ENCODE measurements at regions not wholly inside any gene's neighbourhood (a gene's known extent, or its start where the extent isn't known, plus 50 kb on each side); places are given as distances from the start of the nearest gene placed in this dataset.
"Not testable (repeated sequence)": the region's sequence is repeated elsewhere in the genome, so short reads cannot be mapped to it uniquely, and the experiment has no call there.

DNA sequence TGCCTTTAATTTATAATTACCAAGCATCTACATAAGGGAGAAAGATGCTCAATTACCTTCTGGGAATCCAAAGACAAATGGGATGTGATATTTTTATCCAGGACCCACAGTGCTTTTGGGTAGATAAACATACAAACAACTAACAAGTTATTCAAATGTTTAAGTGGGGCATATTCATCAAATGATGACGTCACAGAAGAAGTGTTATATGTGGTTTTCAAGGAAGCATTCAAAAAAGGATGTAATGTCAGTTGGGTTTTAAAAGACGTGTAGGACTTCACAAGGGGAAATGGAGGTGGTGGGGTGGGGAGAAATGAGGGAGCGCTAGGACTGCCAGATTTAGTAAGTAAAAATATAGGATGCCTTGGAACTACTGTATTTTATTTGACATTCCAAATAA is 915.9 kb downstream of the KCNA4 start:
- no peaks in the 10 kb centered on the region for H3K4me1 ChIP-seq (ENCODE audit: control insufficient read depth, insufficient read depth, low read length)
- no peak for DNase-seq (ENCODE audit: low read depth)

DNA sequence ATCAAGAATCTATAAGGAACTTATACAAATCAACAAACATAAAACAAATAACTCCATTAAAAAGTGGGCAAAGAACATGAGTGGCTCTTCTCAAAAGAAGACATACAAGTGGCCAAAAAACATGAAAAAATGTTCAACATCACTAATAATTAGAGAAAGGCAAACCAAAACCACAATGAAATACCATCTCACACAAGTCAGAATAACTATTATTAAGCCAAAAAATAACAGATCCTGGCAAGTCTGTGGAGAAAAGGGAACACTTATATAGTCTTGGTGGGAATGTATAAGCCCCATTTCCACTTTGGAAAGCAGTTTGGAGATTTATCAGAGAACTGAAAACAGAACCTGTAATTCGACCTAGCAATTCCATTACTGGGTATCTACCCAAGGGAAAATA is 921.0 kb downstream of the KCNA4 start:
- H3K4me3 ChIP-seq (ENCODE audit: low read length): no peak overlapping the region
- no peaks in the 10 kb centered on the region for H3K27me3 ChIP-seq (replicated peaks; ENCODE audit: control insufficient read depth, insufficient read depth, low read length)
- no peak for DNase-seq (ENCODE audit: low read depth)
- no peak overlapping the region for H3K9ac ChIP-seq (ENCODE audit: low read length)
- H3K9me3 ChIP-seq (ENCODE audit: control insufficient read depth, low read length): peaks cover 2% of the 10 kb centered on the region
- peaks cover 11% of the 10 kb centered on the region for H3K4me1 ChIP-seq (ENCODE audit: control insufficient read depth, insufficient read depth, low read length)
- no peaks in the 10 kb centered on the region for H3K36me3 ChIP-seq (ENCODE audit: control insufficient read depth, insufficient read depth, low read length, severe bottlenecking)

More for the DNA sequence above, 915.9 kb downstream of the KCNA4 start:
- H3K36me3 ChIP-seq (ENCODE audit: control insufficient read depth, insufficient read depth, low read length, severe bottlenecking): no peaks in the 10 kb centered on the region
- no peaks in the 10 kb centered on the region for H3K27me3 ChIP-seq (replicated peaks; ENCODE audit: control insufficient read depth, insufficient read depth, low read length)
- H3K9me3 ChIP-seq (ENCODE audit: control insufficient read depth, low read length): peaks cover 11% of the 10 kb centered on the region
- H3K4me3 ChIP-seq (ENCODE audit: low read length): no peak overlapping the region
- H3K9ac ChIP-seq (ENCODE audit: low read length): no peak overlapping the region

DNA sequence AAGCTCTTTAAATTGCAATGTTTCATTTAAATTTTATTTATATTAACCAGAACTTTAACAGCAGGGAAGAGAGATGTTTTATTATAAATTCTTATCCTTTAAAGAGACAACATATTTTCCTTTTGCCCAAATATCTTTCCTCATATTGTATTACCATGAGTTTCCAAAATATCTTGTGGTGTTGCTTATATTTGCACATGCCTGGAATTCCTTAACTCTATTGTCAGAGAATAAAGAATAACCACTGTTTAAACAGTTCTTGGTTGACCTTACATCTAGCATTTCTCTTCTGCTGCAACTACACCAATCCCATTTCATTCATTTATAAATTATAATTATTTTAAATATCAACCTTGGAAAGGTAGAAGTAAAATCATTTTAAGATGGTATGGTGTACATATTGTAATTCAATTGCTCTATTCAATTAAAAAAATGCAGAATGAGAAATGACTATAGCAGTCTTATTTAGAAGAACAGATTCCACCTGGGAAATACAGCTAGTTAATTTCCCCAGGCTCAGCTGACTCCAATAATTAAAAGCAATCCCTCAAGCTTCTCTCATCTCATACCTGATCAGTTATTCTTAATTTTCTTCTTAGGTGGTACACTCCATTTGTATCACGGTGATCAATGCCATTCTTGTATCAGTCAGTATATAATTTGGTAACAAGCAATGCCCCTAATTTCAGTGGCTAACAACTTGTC is 923.3 kb downstream of the KCNA4 start:
- H3K4me3 ChIP-seq (ENCODE audit: low read length): no peak overlapping the region
- peak; percentile 79 for DNase-seq (ENCODE audit: low read depth)

DNA sequence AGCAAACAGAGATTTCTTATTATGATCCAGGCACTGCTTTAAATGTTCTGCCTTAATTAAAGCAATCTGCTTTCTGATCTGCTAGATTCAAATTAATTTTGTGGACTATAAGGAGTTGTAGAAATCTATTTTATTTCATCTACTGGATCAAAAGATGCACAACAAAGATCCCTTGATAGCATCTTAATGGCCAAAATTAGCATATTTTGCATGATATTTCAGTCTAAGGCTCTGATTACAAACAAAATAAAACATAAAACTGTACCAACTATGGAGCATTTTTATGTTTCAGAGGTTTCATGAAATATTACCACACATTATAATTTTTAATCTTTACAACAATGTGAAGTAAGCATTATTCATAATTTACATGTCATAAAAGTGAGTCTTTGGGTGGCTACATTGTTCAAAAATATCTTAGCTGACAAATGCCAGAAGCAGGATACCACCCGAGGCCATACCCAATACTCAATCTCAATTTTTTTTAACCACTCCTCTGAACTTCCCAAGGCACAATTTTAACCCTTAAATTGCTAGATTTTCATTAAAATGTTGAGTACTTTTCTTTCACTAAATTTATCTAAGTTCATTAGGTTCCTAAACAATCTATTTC is 929.5 kb downstream of the KCNA4 start:
- H3K27me3 ChIP-seq (replicated peaks; ENCODE audit: control insufficient read depth, insufficient read depth, low read length): no peaks in the 10 kb centered on the region
- no peak overlapping the region for H3K4me3 ChIP-seq (ENCODE audit: low read length)
- no peak overlapping the region for H3K9ac ChIP-seq (ENCODE audit: low read length)
- H3K36me3 ChIP-seq (ENCODE audit: control insufficient read depth, insufficient read depth, low read length, severe bottlenecking): no peaks in the 10 kb centered on the region
- peaks cover 9% of the 10 kb centered on the region for H3K9me3 ChIP-seq (ENCODE audit: control insufficient read depth, low read length)
- no peaks in the 10 kb centered on the region for H3K4me1 ChIP-seq (ENCODE audit: control insufficient read depth, insufficient read depth, low read length)
- peak; percentile 0 for DNase-seq (ENCODE audit: low read depth)

More for the DNA sequence above, 923.3 kb downstream of the KCNA4 start:
- no peaks in the 10 kb centered on the region for H3K9me3 ChIP-seq (ENCODE audit: control insufficient read depth, low read length)
- no peaks in the 10 kb centered on the region for H3K27me3 ChIP-seq (replicated peaks; ENCODE audit: control insufficient read depth, insufficient read depth, low read length)
- peaks cover 11% of the 10 kb centered on the region for H3K4me1 ChIP-seq (ENCODE audit: control insufficient read depth, insufficient read depth, low read length)
- H3K9ac ChIP-seq (ENCODE audit: low read length): no peak overlapping the region
- H3K36me3 ChIP-seq (ENCODE audit: control insufficient read depth, insufficient read depth, low read length, severe bottlenecking): no peaks in the 10 kb centered on the region

DNA sequence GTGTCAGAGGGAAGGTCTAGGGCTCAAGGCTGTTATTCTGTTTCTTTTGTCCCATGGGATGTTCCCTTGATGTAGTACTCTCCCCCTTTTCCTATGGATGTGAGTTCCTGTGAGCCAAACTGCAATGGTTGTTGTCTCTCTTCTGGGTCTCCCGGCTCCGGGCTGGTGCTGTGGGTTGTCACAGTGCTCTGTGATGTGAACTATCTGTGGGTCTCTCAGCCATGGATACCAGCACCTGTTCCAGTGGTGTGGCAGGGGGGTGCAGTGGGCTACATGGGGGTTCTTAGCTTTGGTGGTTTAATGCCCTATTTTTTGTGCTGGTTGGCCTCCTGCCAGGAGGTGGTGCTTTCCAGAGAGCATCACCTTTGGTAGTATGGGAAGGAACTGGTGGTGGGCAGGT is 941.1 kb downstream of the KCNA4 start:
- no peak for DNase-seq (ENCODE audit: low read depth)
- H3K9me3 ChIP-seq (ENCODE audit: control insufficient read depth, low read length): peaks cover 24% of the 10 kb centered on the region
- no peaks in the 10 kb centered on the region for H3K36me3 ChIP-seq (ENCODE audit: control insufficient read depth, insufficient read depth, low read length, severe bottlenecking)
- no peaks in the 10 kb centered on the region for H3K27me3 ChIP-seq (replicated peaks; ENCODE audit: control insufficient read depth, insufficient read depth, low read length)
- H3K4me1 ChIP-seq (ENCODE audit: control insufficient read depth, insufficient read depth, low read length): no peaks in the 10 kb centered on the region
- no peak overlapping the region for H3K9ac ChIP-seq (ENCODE audit: low read length)
- H3K4me3 ChIP-seq (ENCODE audit: low read length): no peak overlapping the region

DNA sequence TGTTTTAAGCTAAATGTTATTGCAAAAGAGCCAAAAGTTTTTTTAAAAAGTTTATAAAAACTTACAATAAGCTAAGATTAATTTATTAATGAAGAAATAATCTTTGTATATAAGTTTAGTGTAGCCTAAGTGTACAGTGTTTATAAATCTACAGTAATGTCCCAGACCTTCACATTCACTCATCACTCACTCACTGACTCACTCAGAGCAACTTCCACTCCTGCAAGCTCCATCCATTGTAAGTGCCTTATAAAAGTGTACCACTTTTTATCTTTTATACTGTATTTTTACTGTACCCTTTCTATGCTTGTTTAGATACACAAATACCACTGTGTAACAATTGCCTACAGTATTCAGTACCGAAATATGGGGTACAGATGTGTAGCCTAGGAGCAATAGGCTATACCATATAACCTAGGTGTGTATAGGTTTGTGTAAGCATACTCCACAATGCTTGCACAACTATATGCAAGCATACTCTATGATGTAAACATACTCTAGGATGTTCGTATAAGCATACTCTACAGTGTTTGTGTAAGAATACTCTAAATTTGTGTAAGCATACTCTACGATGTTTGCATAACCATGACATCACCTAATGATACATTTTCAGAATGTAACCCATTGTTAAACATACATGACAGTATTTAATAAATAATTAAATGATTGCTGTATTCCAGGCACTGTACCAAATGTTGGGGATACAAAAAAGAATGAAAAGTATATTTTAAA is 953.0 kb downstream of the KCNA4 start:
- Histone ChIP-seq H3K4me1 (ENCODE audit: control insufficient read depth, insufficient read depth, low read length) (no peaks in the 10 kb centered on the region), H3K9me3 (ENCODE audit: control insufficient read depth, low read length) (no peaks in the 10 kb centered on the region), H3K36me3 (ENCODE audit: control insufficient read depth, insufficient read depth, low read length, severe bottlenecking) (no peaks in the 10 kb centered on the region), H3K27me3 (replicated peaks; ENCODE audit: control insufficient read depth, insufficient read depth, low read length) (no peaks in the 10 kb centered on the region), H3K4me3 (ENCODE audit: low read length) (no peak overlapping the region), H3K9ac (ENCODE audit: low read length) (no peak overlapping the region)
- no peak for DNase-seq (ENCODE audit: low read depth)

DNA sequence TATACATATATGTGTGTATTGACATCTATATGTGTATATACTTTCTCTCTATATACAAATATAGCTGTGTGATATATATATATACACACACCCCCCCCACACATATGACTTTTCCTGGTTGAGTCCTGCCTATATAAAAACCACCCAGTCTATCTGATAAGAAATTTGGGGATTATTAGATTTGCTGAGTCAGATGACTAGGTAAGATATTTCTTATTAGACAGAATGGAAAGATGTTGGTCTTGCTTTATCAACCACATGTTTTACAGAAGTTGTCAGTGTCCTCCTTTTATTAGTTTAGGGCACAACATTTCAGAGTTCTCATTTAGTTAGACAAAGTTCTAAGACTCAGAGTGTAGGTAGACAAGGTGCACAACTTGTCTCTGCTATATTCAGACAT is 953.3 kb downstream of the METTL15 start:
- Histone ChIP-seq H3K4me1 (ENCODE audit: control insufficient read depth, insufficient read depth, low read length) (no peaks in the 10 kb centered on the region), H3K9ac (ENCODE audit: low read length) (no peak overlapping the region), H3K9me3 (ENCODE audit: control insufficient read depth, low read length) (no peaks in the 10 kb centered on the region), H3K27me3 (replicated peaks; ENCODE audit: control insufficient read depth, insufficient read depth, low read length) (no peaks in the 10 kb centered on the region), H3K36me3 (ENCODE audit: control insufficient read depth, insufficient read depth, low read length, severe bottlenecking) (no peaks in the 10 kb centered on the region), H3K4me3 (ENCODE audit: low read length) (no peak overlapping the region)
- no peak for DNase-seq (ENCODE audit: low read depth)

DNA sequence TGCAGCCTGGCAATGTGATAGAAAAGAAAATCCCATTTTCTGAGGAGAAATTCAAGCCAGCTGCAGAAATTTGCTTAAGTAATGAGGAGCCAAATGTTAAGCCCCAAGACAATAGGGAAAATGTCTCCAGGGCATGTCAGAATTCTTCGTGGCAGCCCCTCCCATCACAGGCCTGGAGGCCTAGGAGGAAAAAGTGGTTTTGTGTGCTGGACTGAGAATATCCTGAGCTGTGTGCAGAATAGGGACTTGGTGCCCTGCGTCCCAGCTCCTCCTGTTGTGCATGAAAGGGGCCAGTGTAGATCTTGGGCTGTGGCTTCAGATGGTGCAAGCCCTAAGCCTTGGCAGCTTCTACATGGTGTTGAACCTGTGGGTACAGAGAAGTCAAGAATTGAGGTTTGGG is 948.3 kb downstream of the METTL15 start:
- not testable (repeated sequence) for H3K9ac ChIP-seq (ENCODE audit: low read length); H3K36me3 ChIP-seq (ENCODE audit: control insufficient read depth, insufficient read depth, low read length, severe bottlenecking); H3K4me1 ChIP-seq (ENCODE audit: control insufficient read depth, insufficient read depth, low read length); H3K27me3 ChIP-seq (replicated peaks; ENCODE audit: control insufficient read depth, insufficient read depth, low read length); DNase-seq (ENCODE audit: low read depth); H3K9me3 ChIP-seq (ENCODE audit: control insufficient read depth, low read length); H3K4me3 ChIP-seq (ENCODE audit: low read length)

DNA sequence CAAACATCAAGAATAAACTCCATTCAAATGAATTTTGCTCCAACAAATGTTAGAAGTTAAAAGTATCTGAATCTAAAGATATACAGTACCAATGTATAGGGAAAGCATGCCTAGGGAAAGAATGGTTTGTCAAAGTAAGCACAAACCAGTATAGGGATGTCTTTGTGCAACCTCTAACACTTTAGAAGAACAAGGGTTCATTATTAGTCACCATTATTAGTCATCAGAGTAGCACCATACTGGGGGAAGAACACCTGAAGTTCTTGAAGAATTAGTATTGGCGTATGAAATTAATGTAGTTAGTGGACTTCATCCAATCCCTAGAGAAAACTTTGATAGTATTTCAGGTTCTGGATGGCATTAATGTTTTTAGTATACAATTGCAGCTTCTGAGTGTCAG is 943.7 kb downstream of the METTL15 start:
- no peaks in the 10 kb centered on the region for H3K9me3 ChIP-seq (ENCODE audit: control insufficient read depth, low read length)
- H3K4me1 ChIP-seq (ENCODE audit: control insufficient read depth, insufficient read depth, low read length): no peaks in the 10 kb centered on the region
- H3K9ac ChIP-seq (ENCODE audit: low read length): no peak overlapping the region
- no peak overlapping the region for H3K4me3 ChIP-seq (ENCODE audit: low read length)
- DNase-seq (ENCODE audit: low read depth): no peak
- no peaks in the 10 kb centered on the region for H3K27me3 ChIP-seq (replicated peaks; ENCODE audit: control insufficient read depth, insufficient read depth, low read length)
- H3K36me3 ChIP-seq (ENCODE audit: control insufficient read depth, insufficient read depth, low read length, severe bottlenecking): no peaks in the 10 kb centered on the region

DNA sequence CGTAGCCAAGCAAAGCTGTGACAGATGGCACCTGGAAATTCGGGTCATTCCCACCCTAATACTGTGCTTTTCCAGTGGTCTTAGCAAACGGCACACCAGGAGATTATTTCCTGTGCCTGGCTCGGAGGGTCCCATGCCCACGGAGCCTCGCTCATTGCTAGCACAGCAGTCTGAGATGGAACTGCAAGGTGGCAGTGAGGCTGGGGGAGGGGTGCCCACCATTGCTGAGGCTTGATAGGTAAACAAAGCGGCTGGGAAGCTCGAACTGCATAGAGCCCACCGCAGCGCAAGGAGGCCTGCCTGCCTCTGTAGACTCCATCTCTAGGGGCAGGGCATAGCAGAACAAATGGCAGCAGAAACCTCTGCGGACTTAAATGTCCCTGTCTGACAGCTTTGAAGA is 942.8 kb downstream of the METTL15 start:
- H3K9ac ChIP-seq (ENCODE audit: low read length); H3K36me3 ChIP-seq (ENCODE audit: control insufficient read depth, insufficient read depth, low read length, severe bottlenecking); H3K4me3 ChIP-seq (ENCODE audit: low read length); DNase-seq (ENCODE audit: low read depth); H3K4me1 ChIP-seq (ENCODE audit: control insufficient read depth, insufficient read depth, low read length); H3K27me3 ChIP-seq (replicated peaks; ENCODE audit: control insufficient read depth, insufficient read depth, low read length); H3K9me3 ChIP-seq (ENCODE audit: control insufficient read depth, low read length): not testable (repeated sequence)

DNA sequence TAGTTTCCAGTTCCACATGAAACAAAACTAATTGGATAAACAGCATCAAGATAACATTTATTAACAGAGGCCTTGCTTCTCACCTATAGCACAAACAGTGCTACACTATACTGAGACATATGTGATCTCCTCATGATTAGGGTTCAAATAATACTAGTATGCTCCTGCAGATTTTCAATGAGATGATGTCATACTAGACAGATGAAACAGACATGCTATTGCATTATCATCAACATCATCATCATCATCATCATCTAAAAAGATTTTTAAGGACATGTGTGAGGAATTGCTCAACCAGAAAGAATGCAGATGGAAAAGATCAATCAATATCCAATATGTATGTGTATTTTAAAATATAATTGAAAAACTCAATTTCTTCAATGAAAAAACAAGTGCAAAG is 932.3 kb downstream of the METTL15 start:
- no peak for DNase-seq (ENCODE audit: low read depth)
- peaks cover 6% of the 10 kb centered on the region for H3K9me3 ChIP-seq (ENCODE audit: control insufficient read depth, low read length)
- H3K36me3 ChIP-seq (ENCODE audit: control insufficient read depth, insufficient read depth, low read length, severe bottlenecking): no peaks in the 10 kb centered on the region
- H3K4me3 ChIP-seq (ENCODE audit: low read length): no peak overlapping the region
- H3K9ac ChIP-seq (ENCODE audit: low read length): no peak overlapping the region
- H3K27me3 ChIP-seq (replicated peaks; ENCODE audit: control insufficient read depth, insufficient read depth, low read length): no peaks in the 10 kb centered on the region
- no peaks in the 10 kb centered on the region for H3K4me1 ChIP-seq (ENCODE audit: control insufficient read depth, insufficient read depth, low read length)
